B cell (primary cell): ENCODE measurements at regions not wholly inside any gene's neighbourhood (a gene's known extent, or its start where the extent isn't known, plus 50 kb on each side); places are given as distances from the start of the nearest gene placed in this dataset.

ENCODE experiments used
- ATAC-seq: fragments of 200-7000 bp; cut with Tn5 transposase; one replicate; pipeline ENCODE4 v1.10.0; 2021; ENCODE audit warnings: low read depth, mild to moderate bottlenecking, moderate number of reproducible peaks, moderate library complexity
- CTCF ChIA-PET: fragments of 350-600 bp; sonication (Branson Sonifier 250); formaldehyde crosslinking; loops from one replicate; lab custom pipeline; 2021; ENCODE audit warnings: antibody characterized with exemption, inconsistent platforms; lab: Charles Lee
- POLR2A ChIA-PET: fragments of 350-600 bp; sonication (Branson Sonifier 250); formaldehyde crosslinking; loops from one replicate; lab custom pipeline; 2021; ENCODE audit warnings: antibody characterized with exemption; lab: Charles Lee
- DNase-seq: peaks from one replicate; pipeline ENCODE4 v3.0.0; 2013
- H2AFZ ChIP-seq: 2 replicates; pipeline ENCODE4 v1.6.1; 2012; ENCODE audit warnings: mild to moderate bottlenecking, low read depth, low read length; ENCODE audit not compliant: insufficient read depth, poor library complexity, severe bottlenecking
- H3K27ac ChIP-seq, 2 donors: 1 replicate in 1 of 2; 2 replicates in 1 of 2; pipeline ENCODE4 v1.5.1; 2012 to 2013; ENCODE audit warnings: low read length in 2 of 2, mild to moderate bottlenecking in 2 of 2, moderate library complexity in 1 of 2
- H3K27me3 ChIP-seq, 4 experiments: fragments of 200-600 bp in 1 of 4; sonication (generic) in 1 of 4; replicated peaks in 1 of 4; 1 replicate in 2 of 4; 2 replicates in 2 of 4; pipeline versions ENCODE4 v1.6.1 to v1.7.0; 2013 to 2016; ENCODE audit warnings: low read length in 3 of 4, mild to moderate bottlenecking in 2 of 4, mixed read lengths in 1 of 4, moderate library complexity in 1 of 4; ENCODE audit not compliant: insufficient read depth in 4 of 4, control insufficient read depth in 3 of 4; ENCODE audit errors: control extremely low read depth in 1 of 4
- H3K36me3 ChIP-seq, 2 experiments: replicated peaks in 1 of 2; 1 replicate in 1 of 2; 2 replicates in 1 of 2; pipeline versions ENCODE4 v1.6.1 to v1.7.1; 2013; ENCODE audit warnings: low read length in 1 of 2; ENCODE audit not compliant: insufficient read depth in 2 of 2, control insufficient read depth in 1 of 2; ENCODE audit errors: control extremely low read depth in 1 of 2, extremely low read depth in 1 of 2
- H3K4me1 ChIP-seq, 2 donors: fragments of 200-600 bp in 1 of 2; sonication (generic) in 1 of 2; 1 replicate in 1 of 2; 2 replicates in 1 of 2; pipeline versions ENCODE4 v1.5.1 to v1.6.1; 2013 to 2017; ENCODE audit warnings: low read length in 2 of 2; ENCODE audit not compliant: control insufficient read depth in 2 of 2, insufficient read depth in 2 of 2
- H3K4me2 ChIP-seq: replicated peaks from 2 replicates; pipeline ENCODE3; 2012; ENCODE audit warnings: mild to moderate bottlenecking, low read depth, low read length; ENCODE audit not compliant: poor library complexity, severe bottlenecking
- H3K4me3 ChIP-seq, 5 experiments: fragments of 200-600 bp in 1 of 5; sonication (generic) in 1 of 5; 1 replicate in 3 of 5; 2 replicates in 2 of 5; pipeline versions ENCODE4 v1.5.1 to v1.7.0; 2011 to 2016; ENCODE audit warnings: low read length in 4 of 5, mild to moderate bottlenecking in 4 of 5, low read depth in 2 of 5, control low read depth in 1 of 5, moderate library complexity in 1 of 5; ENCODE audit not compliant: insufficient read depth in 1 of 5; ENCODE audit errors: control extremely low read depth in 1 of 5, extremely low read depth in 1 of 5
- H3K79me2 ChIP-seq: fragments of 200-600 bp; sonication (generic); one replicate; pipeline ENCODE4 v1.6.0; 2016; ENCODE audit warnings: low read length; ENCODE audit not compliant: control insufficient read depth, insufficient read depth
- H3K9ac ChIP-seq: fragments of 200-600 bp; sonication (generic); 2 replicates; pipeline ENCODE4 v1.6.1; 2017; ENCODE audit warnings: mild to moderate bottlenecking, low read length, moderate library complexity
- H3K9me3 ChIP-seq, 3 donors: one replicate each; pipeline versions ENCODE4 v1.6.1 to v1.7.1; 2013; ENCODE audit warnings: low read length in 2 of 3; ENCODE audit not compliant: control insufficient read depth in 2 of 3, insufficient read depth in 1 of 3; ENCODE audit errors: control extremely low read depth in 1 of 3
- H4K20me1 ChIP-seq: 2 replicates; pipeline ENCODE4 v1.6.0; 2012; ENCODE audit warnings: mild to moderate bottlenecking, low read length; ENCODE audit not compliant: insufficient read depth, control insufficient read depth, poor library complexity, severe bottlenecking
- H3K27ac Mint-ChIP-seq: one replicate; pipeline ENCODE4 v1.8.0; 2021; ENCODE audit warnings: mixed read lengths
- H3K27me3 Mint-ChIP-seq: one replicate; pipeline ENCODE4 v1.8.0; 2021; ENCODE audit warnings: mixed read lengths
- H3K4me1 Mint-ChIP-seq: one replicate; pipeline ENCODE4 v1.8.0; 2021; ENCODE audit warnings: mixed read lengths
- H3K4me3 Mint-ChIP-seq: one replicate; pipeline ENCODE4 v1.8.0; 2021; ENCODE audit warnings: mixed read lengths
- H3K9me3 Mint-ChIP-seq: one replicate; pipeline ENCODE4 v1.8.0; 2022; ENCODE audit warnings: mixed read lengths; ENCODE audit not compliant: insufficient read depth
- CTCF ChIP-seq: fragments of 200-600 bp; IDR thresholded peaks from one replicate; pipeline ENCODE4 v1.8.0; 2022; ENCODE audit warnings: antibody characterized with exemption, mild to moderate bottlenecking
- EZH2 ChIP-seq: IDR thresholded peaks from 2 replicates; pipeline ENCODE4 v1.6.1; 2012; ENCODE audit warnings: borderline replicate concordance, low read depth, mild to moderate bottlenecking, moderate library complexity, low read length; ENCODE audit not compliant: insufficient read depth, poor library complexity, severe bottlenecking
- WGBS: methylation state at CpG from one replicate; pipeline ENCODE4 v1.1.5; 2013; ENCODE audit warnings: missing lambda C conversion rate; ENCODE audit not compliant: insufficient coverage; 5-methylcytosine and 5-hydroxymethylcytosine counted together
- intact Hi-C: fragments of 100-400 bp; cut with micrococcal nuclease; formaldehyde crosslinking; loops from one replicate; pipeline ENCODE4 v1.10.0; 2022

- H3K36me3 ChIP-seq = no peaks in the 10 kb centered on the region
- H3K4me1 ChIP-seq = no peaks in the 10 kb centered on the region
- no peak overlapping the region for H3K4me2 ChIP-seq
- H3K27ac ChIP-seq = no peak overlapping the region
- no peak for ATAC-seq
- H4K20me1 ChIP-seq = no peaks in the 10 kb centered on the region
- H3K9me3 ChIP-seq = peaks cover 0 to 9% (median 0%) of the 10 kb centered on the region in 3 donors
- Mint-ChIP-seq H3K4me3 (no peak overlapping the region), H3K27ac (no peak overlapping the region), H3K4me1 (no peaks in the 10 kb centered on the region), H3K27me3 (peaks cover 8% of the 10 kb centered on the region), H3K9me3 (peaks cover 2% of the 10 kb centered on the region)
- CTCF ChIA-PET = no interaction called here
- POLR2A ChIA-PET = no interaction called here
- TF ChIP-seq CTCF (no peak), EZH2 (no peak)
- H3K27me3 ChIP-seq = no peaks in the 10 kb centered on the region
- no peak overlapping the region for H2AFZ ChIP-seq
- intact Hi-C loops = no loop called here
- no peak overlapping the region for H3K9ac ChIP-seq
- DNase-seq = no peak
- H3K79me2 ChIP-seq = no peaks in the 10 kb centered on the region
- 58% methylated on average over 2 of the region's 4 CpGs for WGBS
- H3K4me3 ChIP-seq = no peak overlapping the region
Observed at GRCh38 chr16:82384017-82384416, 214.0 kb upstream of the MPHOSPH6 start.

DNA sequence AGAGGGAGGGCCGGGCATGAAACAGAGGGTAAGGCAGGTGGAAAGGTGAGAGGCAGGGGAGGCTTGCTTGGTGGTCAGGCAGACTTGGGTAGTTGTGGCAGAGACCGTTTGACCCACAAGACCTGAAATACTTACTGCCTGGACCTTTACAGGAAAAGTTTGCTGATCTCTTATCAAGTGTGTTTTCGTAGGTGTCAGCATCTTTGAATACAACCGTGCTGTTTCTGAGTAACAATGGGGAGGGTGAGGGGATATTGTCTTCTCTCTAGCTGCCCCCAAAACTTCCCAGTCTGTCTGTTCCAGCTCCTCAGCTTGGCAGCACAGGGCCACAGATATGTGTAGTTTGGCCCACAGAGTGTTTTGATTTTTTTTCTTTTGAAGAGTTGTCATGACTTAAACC, 212.5 kb upstream of the MPHOSPH6 start:
- Histone ChIP-seq H3K4me2 (no peak overlapping the region), H3K79me2 (no peaks in the 10 kb centered on the region), H3K4me1 (no peaks in the 10 kb centered on the region), H2AFZ (no peak overlapping the region), H3K27ac (no peak overlapping the region), H4K20me1 (no peaks in the 10 kb centered on the region), H3K9me3 (peaks cover 0 to 9% (median 0%) of the 10 kb centered on the region in 3 donors), H3K4me3 (no peak overlapping the region), H3K27me3 (no peaks in the 10 kb centered on the region), H3K9ac (no peak overlapping the region), H3K36me3 (no peaks in the 10 kb centered on the region)
- ATAC-seq (no peak), DNase-seq (no peak)
- no peak for TF ChIP-seq EZH2
- TF ChIP-seq CTCF = no peak
- no peak overlapping the region for H3K4me3 Mint-ChIP-seq
- POLR2A ChIA-PET = no interaction called here
- no peaks in the 10 kb centered on the region for H3K4me1 Mint-ChIP-seq
- no peaks in the 10 kb centered on the region for H3K9me3 Mint-ChIP-seq
- H3K27me3 Mint-ChIP-seq = peaks cover 8% of the 10 kb centered on the region
- CTCF ChIA-PET = no interaction called here
- intact Hi-C loops = no loop called here
- WGBS = 45% methylated on average over 4 of the region's 4 CpGs
- H3K27ac Mint-ChIP-seq = no peak overlapping the region
